ENCODE measurements at regions not wholly inside any gene's neighbourhood (a gene's known extent, or its start where the extent isn't known, plus 50 kb on each side); places are given as distances from the start of the nearest gene placed in this dataset.

DNA sequence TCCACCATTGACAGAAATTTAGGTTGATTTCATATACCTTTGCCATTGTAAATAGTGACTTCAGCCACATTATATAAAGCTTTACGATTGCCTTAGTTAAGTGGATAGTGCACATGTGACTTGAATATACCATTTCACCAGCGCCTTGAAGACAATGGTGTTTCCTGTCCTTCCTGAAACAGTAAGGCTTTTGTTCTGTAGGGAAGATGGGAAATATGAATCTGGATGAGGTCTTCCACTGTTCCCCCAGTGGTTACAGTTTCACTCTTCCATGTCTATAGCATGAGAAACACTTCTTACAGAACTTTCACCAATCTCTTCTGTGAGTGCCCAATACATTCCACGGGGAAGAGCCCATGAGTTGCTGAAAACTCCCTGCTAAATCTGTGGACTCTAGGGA, 240.5 kb downstream of the TRIB2 start:
- no peaks in the 10 kb centered on the region for H3K36me3 ChIP-seq
- H3K4me1 ChIP-seq, result no peaks in the 10 kb centered on the region
- no peak for TF ChIP-seq CTCF (IDR thresholded peaks at IDR 0.05)
- intact Hi-C loops (cut with DNase I), result no loop called here
- no peaks in the 10 kb centered on the region for H3K9me3 ChIP-seq
- no peak overlapping the region for H3K27ac ChIP-seq
- DNase-seq (ENCODE audit: low spot score in 2 of 2), result no peak
- H3K4me3 ChIP-seq, result no peak overlapping the region
- H3K27me3 ChIP-seq, result no peaks in the 10 kb centered on the region

DNA sequence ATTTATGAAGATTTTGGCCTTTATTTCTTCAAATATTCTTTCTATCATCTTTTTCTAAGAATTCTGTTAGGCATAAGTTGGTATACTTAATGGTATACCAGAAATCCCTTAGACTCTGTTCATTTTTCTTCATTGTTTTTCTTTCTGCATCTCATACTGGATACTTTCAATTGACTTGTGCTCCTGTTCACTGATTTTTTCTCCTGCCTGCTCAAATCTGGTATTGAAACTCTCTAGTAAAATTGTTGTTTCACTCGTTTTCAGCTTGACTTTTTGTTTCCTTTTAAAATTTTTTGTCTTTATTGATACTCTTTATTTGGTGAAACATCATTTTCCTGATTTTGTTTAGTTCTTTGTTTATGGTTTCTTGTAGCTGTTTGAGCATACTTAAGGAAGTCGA, 243.2 kb downstream of the TRIB2 start:
- H3K27ac ChIP-seq, result no peak overlapping the region
- intact Hi-C loops (cut with DNase I), result no loop called here
- H3K36me3 ChIP-seq, result no peaks in the 10 kb centered on the region
- H3K27me3 ChIP-seq, result no peaks in the 10 kb centered on the region
- H3K9me3 ChIP-seq, result no peaks in the 10 kb centered on the region
- DNase-seq (ENCODE audit: low spot score in 2 of 2), result no peak
- no peak overlapping the region for H3K4me3 ChIP-seq
- no peak for TF ChIP-seq CTCF (IDR thresholded peaks at IDR 0.05)
- H3K4me1 ChIP-seq, result no peaks in the 10 kb centered on the region

DNA sequence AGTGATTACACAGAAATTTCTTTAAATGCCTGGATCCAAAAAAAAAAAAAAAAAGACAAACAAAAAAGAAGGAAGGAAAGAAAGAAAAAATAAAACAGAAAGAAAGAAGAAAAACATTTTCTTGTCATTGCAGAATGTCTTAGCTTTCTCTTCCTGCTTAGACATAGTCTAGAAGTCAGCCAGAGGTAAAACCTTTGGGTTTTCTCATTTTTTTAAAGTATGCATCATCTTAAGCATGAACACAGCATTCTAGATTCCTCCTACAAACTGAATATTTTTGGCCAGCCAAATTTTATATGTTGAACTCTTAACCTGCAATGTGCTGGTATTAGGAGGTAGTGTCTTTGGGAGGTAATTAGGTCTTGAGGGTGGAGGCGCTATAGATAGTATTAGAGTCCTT, 243.9 kb downstream of the TRIB2 start:
- Histone ChIP-seq H3K4me1 (no peaks in the 10 kb centered on the region), H3K9me3 (no peaks in the 10 kb centered on the region), H3K36me3 (no peaks in the 10 kb centered on the region), H3K4me3 (no peak overlapping the region), H3K27ac (no peak overlapping the region), H3K27me3 (no peaks in the 10 kb centered on the region)
- intact Hi-C loops (cut with DNase I), result no loop called here
- no peak for TF ChIP-seq CTCF (IDR thresholded peaks at IDR 0.05)
- DNase-seq (ENCODE audit: low spot score in 2 of 2), result no peak

DNA sequence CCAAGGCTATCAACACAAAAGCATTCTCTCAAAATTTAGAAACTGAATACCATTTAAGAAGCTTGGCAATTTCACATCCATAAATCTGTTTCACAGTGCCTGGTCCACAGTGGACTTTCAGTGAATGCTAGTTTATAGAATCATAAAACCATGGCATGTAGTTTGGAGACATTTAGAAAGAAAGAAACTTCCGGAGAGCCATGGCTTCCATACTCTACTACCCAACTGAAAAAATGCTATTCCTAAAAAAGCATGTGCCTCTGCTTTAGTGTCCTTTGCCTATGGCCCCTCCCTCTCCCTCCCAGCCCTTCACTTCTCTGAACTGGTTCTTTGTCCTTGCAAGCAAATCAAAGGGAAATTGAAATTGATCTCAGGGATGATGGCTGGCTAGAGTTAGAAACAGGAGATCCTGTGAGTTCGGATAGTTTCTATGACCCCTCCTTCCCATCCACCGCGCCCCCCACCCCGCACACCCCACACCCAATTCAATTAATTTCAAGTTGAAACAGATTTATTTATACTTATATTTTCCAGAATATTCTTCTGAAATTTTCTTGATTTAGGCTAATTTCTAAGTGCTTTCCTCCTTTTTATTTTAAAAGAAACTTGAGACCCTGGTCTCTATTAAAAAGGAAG, 248.3 kb downstream of the TRIB2 start:
- TF ChIP-seq CTCF (IDR thresholded peaks at IDR 0.05), result no peak
- no peak overlapping the region for H3K27ac ChIP-seq
- no peak for DNase-seq (ENCODE audit: low spot score in 2 of 2)
- H3K9me3 ChIP-seq, result no peaks in the 10 kb centered on the region
- H3K4me1 ChIP-seq, result no peaks in the 10 kb centered on the region
- no peak overlapping the region for H3K4me3 ChIP-seq
- H3K36me3 ChIP-seq, result no peaks in the 10 kb centered on the region
- intact Hi-C loops (cut with DNase I), result no loop called here
- no peaks in the 10 kb centered on the region for H3K27me3 ChIP-seq

GRCh38 chr2:12965540-12966269, 249.0 kb downstream of the TRIB2 start:
- no peak for TF ChIP-seq CTCF (IDR thresholded peaks at IDR 0.05)
- intact Hi-C loops (cut with DNase I), result no loop called here
- Histone ChIP-seq H3K4me3 (no peak overlapping the region), H3K27ac (no peak overlapping the region), H3K36me3 (no peaks in the 10 kb centered on the region), H3K9me3 (no peaks in the 10 kb centered on the region), H3K4me1 (no peaks in the 10 kb centered on the region), H3K27me3 (no peaks in the 10 kb centered on the region)
- DNase-seq (ENCODE audit: low spot score in 2 of 2), result no peak
